NT2/D1 (cell line): ENCODE measurements at regions not wholly inside any gene's neighbourhood (a gene's known extent, or its start where the extent isn't known, plus 50 kb on each side); places are given as distances from the start of the nearest gene placed in this dataset.

Experiments
- YY1 ChIP-seq: IDR thresholded peaks from 2 replicates; pipeline ENCODE4 v1.6.1; 2011; ENCODE audit not compliant: insufficient read length, insufficient read depth
- ZNF274 ChIP-seq: IDR thresholded peaks from 2 replicates; pipeline ENCODE4 v1.6.1; 2011; ENCODE audit warnings: mild to moderate bottlenecking, low read depth, low read length

DNA sequence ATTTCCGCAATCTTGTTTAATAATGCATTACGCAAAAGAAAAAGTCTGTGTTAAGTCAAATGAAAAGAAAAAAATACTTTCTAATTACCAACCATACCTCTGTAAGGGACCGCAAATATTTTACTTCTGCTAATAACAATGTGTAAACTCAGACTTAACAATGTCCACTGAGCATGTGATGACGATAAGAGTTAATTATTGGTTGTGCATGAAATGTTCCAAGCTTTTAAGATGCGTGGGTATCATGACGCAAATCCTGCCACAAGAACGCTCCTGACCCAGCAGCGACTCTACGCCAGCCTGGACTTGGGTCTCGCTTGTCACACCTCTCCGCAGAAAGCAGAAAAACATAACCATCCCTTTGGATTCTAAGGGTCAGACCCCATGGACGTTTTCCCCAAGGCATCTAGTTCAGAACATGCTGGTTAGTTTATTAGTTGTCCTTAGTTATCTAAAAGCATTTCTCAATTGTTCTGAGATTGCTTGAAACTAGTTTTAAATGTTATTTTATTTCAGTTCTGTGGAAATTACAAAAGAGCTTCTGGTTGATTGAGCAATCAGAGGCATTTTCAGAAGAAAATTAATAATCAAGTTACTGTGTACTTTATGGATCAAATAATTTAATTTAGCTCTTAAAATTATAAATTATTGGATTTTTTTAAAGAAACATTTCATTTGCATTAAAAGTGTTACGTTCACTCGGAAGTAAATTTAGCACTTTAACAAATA is 779.9 kb upstream of the ARGLU1 start:
- no peak for TF ChIP-seq YY1
- no peak for TF ChIP-seq ZNF274
